ENCODE measurements at regions not wholly inside any gene's neighbourhood (a gene's known extent, or its start where the extent isn't known, plus 50 kb on each side); places are given as distances from the start of the nearest gene placed in this dataset.

- no peaks in the 10 kb centered on the region for H3K36me3 ChIP-seq (ENCODE audit: control insufficient read depth, insufficient read depth, low read length)
These were observed 58.9 kb upstream of the SEMA3C start for GRCh38 chr7:80977751-80978150.

GRCh38 chr7:80974396-80975358 lies 55.8 kb upstream of the SEMA3C start:
- Histone ChIP-seq H4K20me1 (ENCODE audit: control insufficient read depth, extremely low read depth, insufficient read depth, low read length) (no peaks in the 10 kb centered on the region), H3K4me1 (ENCODE audit: control insufficient read depth, extremely low read depth, insufficient read depth, low read length) (no peaks in the 10 kb centered on the region), H3K27me3 (ENCODE audit: control insufficient read depth, insufficient read depth, low read length) (no peaks in the 10 kb centered on the region), H2AFZ (ENCODE audit: low read length) (no peak overlapping the region), H3K79me2 (ENCODE audit: control insufficient read depth, insufficient read depth, low read length) (no peaks in the 10 kb centered on the region), H3K4me2 (ENCODE audit: extremely low read depth, insufficient read depth, low read length) (no peak overlapping the region), H3K4me3 (replicated peaks in 1 of 4; ENCODE audit: control extremely low read depth in 1 of 4, insufficient read depth in 1 of 4, low read depth in 3 of 4, low read length in 4 of 4) (no peak overlapping the region), H3K36me3 (ENCODE audit: control insufficient read depth, insufficient read depth, low read length) (no peaks in the 10 kb centered on the region), H3K9ac (ENCODE audit: insufficient read depth, low read length) (no peak overlapping the region), H3K27ac (ENCODE audit: insufficient read depth, low read length) (no peak overlapping the region), H3K9me3 (ENCODE audit: control insufficient read depth, insufficient read depth, low read depth, low read length) (no peaks in the 10 kb centered on the region)
- DNase-seq (ENCODE audit: low read depth in 2 of 2) = peak in 1 of 2 donors; percentile 51
- TF ChIP-seq EZH2 (IDR thresholded peaks at IDR 0.05; ENCODE audit: low read length, missing control alignments) (no peak), CTCF (conservative IDR thresholded peaks at IDR 0.05 in 1 of 2, IDR thresholded peaks at IDR 0.05 in 1 of 2; ENCODE audit: low read depth in 1 of 2, low read length in 2 of 2) (no peak)

More at GRCh38 chr7:80977751-80978150, 58.9 kb upstream of the SEMA3C start:
- no peaks in the 10 kb centered on the region for H3K9me3 ChIP-seq (ENCODE audit: control insufficient read depth, insufficient read depth, low read depth, low read length)
- H3K27ac ChIP-seq (ENCODE audit: insufficient read depth, low read length) = no peak overlapping the region
- no peaks in the 10 kb centered on the region for H3K4me1 ChIP-seq (ENCODE audit: control insufficient read depth, extremely low read depth, insufficient read depth, low read length)
- H3K27me3 ChIP-seq (ENCODE audit: control insufficient read depth, insufficient read depth, low read length) = no peaks in the 10 kb centered on the region
- no peak overlapping the region for H3K4me3 ChIP-seq (replicated peaks in 1 of 4; ENCODE audit: control extremely low read depth in 1 of 4, insufficient read depth in 1 of 4, low read depth in 3 of 4, low read length in 4 of 4)
- no peak overlapping the region for H3K9ac ChIP-seq (ENCODE audit: insufficient read depth, low read length)
- H3K4me2 ChIP-seq (ENCODE audit: extremely low read depth, insufficient read depth, low read length) = no peak overlapping the region
- no peak overlapping the region for H2AFZ ChIP-seq (ENCODE audit: low read length)
- DNase-seq (ENCODE audit: low read depth in 2 of 2) = no peak
- no peaks in the 10 kb centered on the region for H3K79me2 ChIP-seq (ENCODE audit: control insufficient read depth, insufficient read depth, low read length)
- TF ChIP-seq CTCF (conservative IDR thresholded peaks at IDR 0.05 in 1 of 2, IDR thresholded peaks at IDR 0.05 in 1 of 2; ENCODE audit: low read depth in 1 of 2, low read length in 2 of 2) (no peak), EZH2 (IDR thresholded peaks at IDR 0.05; ENCODE audit: low read length, missing control alignments) (no peak)
- H4K20me1 ChIP-seq (ENCODE audit: control insufficient read depth, extremely low read depth, insufficient read depth, low read length) = no peaks in the 10 kb centered on the region

GRCh38 chr7:80971225-80971624 lies 52.4 kb upstream of the SEMA3C start:
- Histone ChIP-seq H2AFZ (ENCODE audit: low read length) (no peak overlapping the region), H4K20me1 (ENCODE audit: control insufficient read depth, extremely low read depth, insufficient read depth, low read length) (no peaks in the 10 kb centered on the region), H3K4me1 (ENCODE audit: control insufficient read depth, extremely low read depth, insufficient read depth, low read length) (no peaks in the 10 kb centered on the region), H3K4me2 (ENCODE audit: extremely low read depth, insufficient read depth, low read length) (no peak overlapping the region), H3K27me3 (ENCODE audit: control insufficient read depth, insufficient read depth, low read length) (no peaks in the 10 kb centered on the region), H3K9me3 (ENCODE audit: control insufficient read depth, insufficient read depth, low read depth, low read length) (no peaks in the 10 kb centered on the region), H3K27ac (ENCODE audit: insufficient read depth, low read length) (no peak overlapping the region), H3K9ac (ENCODE audit: insufficient read depth, low read length) (no peak overlapping the region), H3K36me3 (ENCODE audit: control insufficient read depth, insufficient read depth, low read length) (no peaks in the 10 kb centered on the region), H3K4me3 (replicated peaks in 1 of 4; ENCODE audit: control extremely low read depth in 1 of 4, insufficient read depth in 1 of 4, low read depth in 3 of 4, low read length in 4 of 4) (no peak overlapping the region), H3K79me2 (ENCODE audit: control insufficient read depth, insufficient read depth, low read length) (no peaks in the 10 kb centered on the region)
- no peak for TF ChIP-seq CTCF (conservative IDR thresholded peaks at IDR 0.05 in 1 of 2, IDR thresholded peaks at IDR 0.05 in 1 of 2; ENCODE audit: low read depth in 1 of 2, low read length in 2 of 2)
- TF ChIP-seq EZH2 (IDR thresholded peaks at IDR 0.05; ENCODE audit: low read length, missing control alignments) = no peak
- DNase-seq (ENCODE audit: low read depth in 2 of 2) = no peak

Measured in fibroblast of lung (primary cell).